Middle frontal gyrus (tissue), 1 donor: ENCODE measurements at regions not wholly inside any gene's neighbourhood (a gene's known extent, or its start where the extent isn't known, plus 50 kb on each side); places are given as distances from the start of the nearest gene placed in this dataset.

Experiments used
- DNase-seq: peaks from one replicate; pipeline ENCODE4 v3.0.0-alpha.2; 2015; ENCODE audit warnings: low spot score; ENCODE audit errors: extremely low spot score

DNA sequence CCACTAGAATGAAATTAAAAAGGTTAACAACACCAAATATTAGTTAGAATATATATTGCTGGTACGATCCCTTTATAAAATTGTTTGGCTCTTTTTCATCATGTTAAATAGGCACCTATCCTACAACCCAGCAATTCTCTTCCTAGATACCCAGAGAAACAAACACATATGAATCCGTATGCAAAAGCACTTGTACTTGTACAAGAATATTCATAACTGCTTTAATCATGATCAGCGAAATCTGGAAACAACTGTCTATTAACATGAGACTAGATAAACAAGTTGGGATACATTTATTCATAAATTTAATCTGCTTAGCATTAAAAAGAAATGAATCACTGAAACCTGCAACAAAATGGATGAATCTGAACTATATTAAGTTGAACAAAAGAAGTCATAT, 113.7 kb upstream of the MAP1B start:
- no peak for DNase-seq

DNA sequence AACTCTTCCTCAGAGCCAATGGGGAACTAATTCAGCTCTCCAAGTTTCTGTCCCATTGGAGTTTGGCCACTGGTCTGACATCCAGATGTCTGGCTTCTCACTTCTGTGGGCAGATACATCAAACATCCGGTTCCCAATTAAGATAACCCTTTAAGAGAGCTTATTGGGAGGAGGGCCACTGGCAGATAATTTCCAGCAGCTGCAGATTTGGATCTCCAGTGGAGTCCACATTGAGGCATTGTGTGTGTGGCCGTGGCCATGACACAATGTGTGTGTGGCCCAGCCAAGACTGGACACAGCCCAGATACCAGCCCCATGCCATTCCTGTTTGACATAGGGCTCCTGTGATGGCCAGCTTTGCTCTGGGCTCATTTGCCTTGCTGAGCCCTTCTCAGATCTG, 110.5 kb upstream of the MAP1B start:
- no peak for DNase-seq

GRCh38 chr5:71998746-71999145, 108.5 kb upstream of the MAP1B start:
- no peak for DNase-seq

DNA sequence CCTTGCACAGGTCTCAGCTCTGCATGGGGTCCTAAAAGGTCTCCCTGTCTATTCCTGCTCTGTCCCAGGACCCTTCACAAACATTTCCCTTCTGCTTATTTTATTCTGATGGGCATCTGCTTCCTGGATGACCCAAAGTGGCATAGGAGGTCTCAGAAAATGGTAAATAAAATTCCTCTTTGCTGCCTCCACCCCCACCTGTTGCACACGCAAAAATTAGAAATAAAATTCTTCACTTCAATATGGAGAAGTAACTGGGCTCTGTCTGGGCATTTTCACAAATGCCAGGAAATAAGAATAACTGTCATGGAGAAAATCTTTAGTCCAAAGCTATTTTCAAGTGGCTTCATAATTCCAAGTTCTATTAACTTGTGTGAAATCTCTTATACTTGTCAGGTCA, 106.6 kb upstream of the MAP1B start:
- no peak for DNase-seq

DNA sequence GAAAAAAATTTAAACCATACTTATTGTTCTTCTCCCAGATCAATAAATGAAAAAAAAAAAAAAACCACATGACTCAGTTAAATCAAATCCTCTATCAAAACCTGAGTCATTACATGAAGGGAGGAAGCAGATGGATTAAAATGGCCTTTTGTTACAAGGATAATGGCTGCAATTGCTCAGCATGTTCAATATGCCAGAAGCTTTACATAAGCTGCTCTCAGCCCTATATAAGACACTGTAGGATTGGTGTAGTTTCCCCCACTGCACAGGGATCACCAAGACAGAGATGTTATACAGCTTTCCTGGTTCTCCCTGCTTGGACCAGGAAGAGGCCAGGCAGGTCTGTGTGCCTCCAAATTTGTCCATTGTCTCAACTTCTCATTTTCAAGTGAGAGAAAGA, 101.6 kb upstream of the MAP1B start:
- no peak for DNase-seq

GRCh38 chr5:72006361-72006760, 100.9 kb upstream of the MAP1B start:
- no peak for DNase-seq

- no peak for DNase-seq
Observed at GRCh38 chr5:72007336-72008111, 99.8 kb upstream of the MAP1B start.

DNA sequence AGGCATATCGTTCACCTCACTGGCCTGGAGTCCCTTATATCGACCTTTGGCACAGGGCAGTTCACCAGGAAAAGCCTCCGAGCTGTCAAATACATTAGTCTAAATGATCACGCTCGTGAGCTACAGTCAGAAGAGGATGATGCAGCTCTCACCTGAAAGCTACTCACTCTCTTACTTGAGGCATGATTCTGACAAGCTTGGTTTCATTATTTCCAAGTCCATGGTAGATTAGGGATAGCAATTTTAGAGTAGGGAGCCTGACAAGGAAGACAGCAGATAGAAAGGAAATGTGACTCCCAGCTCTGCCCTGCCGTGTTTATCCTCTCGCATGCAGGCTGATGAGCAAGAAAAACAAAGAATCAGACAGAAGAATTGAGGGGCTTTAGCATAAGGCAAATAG, 98.0 kb upstream of the MAP1B start:
- DNase-seq = no peak

DNA sequence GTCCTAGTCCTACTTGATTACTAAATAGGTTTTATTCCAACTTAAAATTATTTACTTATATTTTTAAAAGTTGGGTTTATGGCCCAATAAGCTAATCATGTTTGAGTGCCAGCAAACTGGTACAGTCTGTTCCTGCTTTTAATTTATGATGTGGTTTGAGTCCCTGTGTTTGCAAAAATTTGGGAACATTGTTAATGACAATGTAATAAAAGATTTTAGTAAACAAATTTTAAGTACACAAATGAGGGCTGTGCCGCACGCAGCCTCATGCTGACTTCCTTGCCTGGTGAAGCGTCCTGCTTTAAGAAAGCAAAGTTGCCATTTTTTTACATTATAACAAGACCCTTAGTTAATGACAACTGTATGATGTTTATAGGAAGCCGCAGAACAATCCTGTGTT, 96.8 kb upstream of the MAP1B start:
- DNase-seq = no peak

DNA sequence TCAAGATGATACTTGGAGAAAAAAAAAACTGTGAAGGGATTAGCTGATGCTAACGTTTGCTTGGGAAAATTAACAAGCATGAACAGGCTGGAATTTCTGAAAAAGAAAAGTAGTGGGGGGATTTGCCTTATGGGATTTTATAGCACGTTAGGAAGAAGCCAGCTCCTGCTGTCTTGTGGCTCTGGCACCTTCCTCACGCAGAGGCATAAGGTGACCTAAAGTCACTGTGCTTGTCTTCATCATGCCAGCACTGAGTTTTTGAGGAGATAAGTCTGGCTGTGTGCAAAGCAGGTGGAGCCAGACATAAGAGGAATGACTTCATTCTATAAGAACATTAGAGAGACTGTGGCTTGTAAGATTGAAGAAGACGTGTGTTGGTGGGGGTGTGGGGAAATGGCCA, 94.4 kb upstream of the MAP1B start:
- no peak for DNase-seq

GRCh38 chr5:72013766-72014624, 93.3 kb upstream of the MAP1B start:
- peak; percentile 61 for DNase-seq

GRCh38 chr5:72015103-72015548, 92.1 kb upstream of the MAP1B start:
- DNase-seq = peak; percentile 68

- no peak for DNase-seq
Observed at GRCh38 chr5:72018143-72018803, 89.0 kb upstream of the MAP1B start.

- DNase-seq = no peak
Observed at GRCh38 chr5:72020161-72020983, 86.9 kb upstream of the MAP1B start.

DNA sequence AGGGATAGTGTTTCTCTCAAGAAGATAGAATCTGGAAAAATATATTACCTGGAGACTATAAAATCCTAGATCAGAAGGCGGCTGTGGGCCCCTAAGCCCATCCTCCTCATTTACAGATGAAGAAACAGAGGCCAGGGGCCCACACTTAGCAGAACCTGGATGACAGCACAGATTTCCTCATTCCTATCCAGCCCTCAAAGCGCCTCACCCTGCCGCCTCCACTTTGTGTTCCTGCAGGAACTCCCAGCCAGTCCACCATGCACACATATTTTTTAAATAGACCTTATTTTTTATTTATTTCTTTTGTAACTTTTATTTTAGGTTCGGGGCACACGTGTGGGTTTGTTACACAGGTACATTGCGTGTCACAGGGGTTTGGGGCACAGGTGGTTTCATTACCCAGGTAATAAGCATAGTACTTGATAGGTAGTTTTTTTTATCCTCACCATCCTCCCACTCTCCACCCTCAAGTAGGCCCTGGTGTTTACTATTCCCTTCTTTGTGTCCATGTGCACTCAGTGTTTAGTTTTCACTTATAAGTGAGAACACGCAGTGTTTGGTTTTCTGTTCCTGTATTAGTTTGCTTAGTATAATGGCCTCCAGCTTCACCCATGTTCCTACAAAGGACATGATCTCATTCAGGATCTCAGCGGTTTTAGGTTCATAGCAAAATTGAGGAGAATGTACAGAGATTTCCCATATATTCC, 85.5 kb upstream of the MAP1B start:
- no peak for DNase-seq

DNA sequence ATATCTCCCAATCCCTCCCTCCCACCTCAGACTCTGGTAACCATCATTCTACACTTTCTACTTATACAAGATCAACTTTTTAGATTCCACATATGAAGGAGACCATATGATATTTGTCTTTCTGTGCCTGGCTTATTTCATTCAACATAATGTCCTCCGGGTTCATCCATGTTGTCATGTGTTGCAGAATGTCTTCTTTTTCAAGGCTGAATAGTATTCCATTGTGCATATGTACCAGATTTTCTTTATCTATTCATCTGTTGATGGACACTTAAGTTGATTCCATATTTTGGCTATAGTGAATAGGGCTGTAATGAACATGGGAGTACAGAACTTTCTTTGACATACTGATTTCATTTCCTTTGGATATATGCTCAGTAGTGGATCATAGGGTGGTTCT, 78.9 kb upstream of the MAP1B start:
- DNase-seq = no peak

GRCh38 chr5:72030237-72030636, 77.0 kb upstream of the MAP1B start:
- no peak for DNase-seq

DNA sequence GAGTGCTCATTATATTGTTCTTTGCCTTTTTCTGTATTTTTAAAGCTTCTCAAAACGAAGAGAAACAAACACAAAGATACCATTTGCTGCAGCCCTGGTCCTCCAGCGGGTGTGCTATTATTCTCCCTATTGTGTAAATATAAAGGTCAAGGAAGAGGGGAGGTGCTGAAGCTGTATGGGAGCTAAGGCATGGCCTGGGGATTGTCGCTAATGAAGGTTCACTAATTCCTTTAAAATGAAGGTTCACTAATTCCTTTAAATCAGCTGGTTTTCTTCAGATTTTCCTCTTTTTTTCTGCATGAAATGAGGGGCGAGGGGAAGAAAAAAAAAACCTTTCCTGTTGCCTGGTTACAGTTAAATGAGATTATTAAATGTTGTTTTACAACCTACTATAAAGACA, 74.5 kb upstream of the MAP1B start:
- DNase-seq = no peak

DNA sequence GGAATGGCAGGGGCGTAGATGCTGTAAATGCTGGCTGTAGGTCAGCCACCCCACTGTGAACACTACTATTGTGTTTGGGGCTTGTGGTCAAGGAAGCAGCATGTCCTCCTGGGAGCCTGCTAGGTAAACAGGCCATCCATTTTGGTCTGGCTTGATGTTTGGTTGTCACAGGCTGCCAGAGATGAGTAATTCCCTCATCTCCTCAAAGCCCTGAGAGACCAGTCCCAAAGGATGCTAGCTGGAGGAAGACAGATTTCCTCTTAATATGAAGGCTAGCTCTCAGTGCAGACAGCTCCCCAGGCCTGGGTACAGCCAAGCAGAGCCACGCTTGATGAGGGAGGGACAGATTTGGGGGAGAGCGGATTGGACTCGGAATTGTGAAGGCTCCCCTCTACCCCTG, 72.5 kb upstream of the MAP1B start:
- no peak for DNase-seq

- DNase-seq = no peak
Observed at GRCh38 chr5:72035831-72036230, 71.4 kb upstream of the MAP1B start.

- DNase-seq = no peak
Observed at GRCh38 chr5:72036951-72037350, 70.3 kb upstream of the MAP1B start.
